Small intestine (tissue), 7 donors: ENCODE measurements at regions not wholly inside any gene's neighbourhood (a gene's known extent, or its start where the extent isn't known, plus 50 kb on each side); places are given as distances from the start of the nearest gene placed in this dataset.

Source experiments
- DNase-seq, 2 donors: peaks; one replicate each; pipeline versions ENCODE4 v3.0.0 to v3.0.0-alpha.2; 2013
- FAIRE-seq: peaks from 2 replicates; lab custom pipeline; 2012; peaks lifted over from hg19 to GRCh38; lab: Jason Lieb, UNC
- H3K27ac ChIP-seq, 3 donors: one replicate each; pipeline ENCODE4 v1.5.1; 2013; ENCODE audit warnings: low read length in 2 of 3, mild to moderate bottlenecking in 2 of 3, control low read depth in 1 of 3, inconsistent platforms in 1 of 3, low read depth in 1 of 3, moderate library complexity in 1 of 3
- H3K27me3 ChIP-seq, 3 donors: one replicate each; pipeline ENCODE4 v1.6.1; 2013; ENCODE audit warnings: low read length in 3 of 3, inconsistent platforms in 1 of 3; ENCODE audit not compliant: control insufficient read depth in 3 of 3, insufficient read depth in 3 of 3
- H3K36me3 ChIP-seq, 3 donors: one replicate each; pipeline ENCODE4 v1.6.1; 2013; ENCODE audit warnings: low read length in 3 of 3, inconsistent platforms in 1 of 3, low read depth in 1 of 3, mild to moderate bottlenecking in 1 of 3, moderate library complexity in 1 of 3; ENCODE audit not compliant: control insufficient read depth in 3 of 3, insufficient read depth in 2 of 3
- H3K4me1 ChIP-seq, 3 donors: one replicate each; pipeline ENCODE4 v1.6.1; 2013; ENCODE audit warnings: low read length in 2 of 3, inconsistent platforms in 1 of 3, low read depth in 1 of 3, mild to moderate bottlenecking in 1 of 3, moderate library complexity in 1 of 3; ENCODE audit not compliant: control insufficient read depth in 3 of 3, insufficient read depth in 2 of 3
- H3K4me3 ChIP-seq, 3 donors: one replicate each; pipeline ENCODE4 v1.5.1; 2013; ENCODE audit warnings: low read length in 3 of 3, control low read depth in 1 of 3, inconsistent platforms in 1 of 3, low read depth in 1 of 3, mild to moderate bottlenecking in 1 of 3, moderate library complexity in 1 of 3
- H3K9me3 ChIP-seq, 2 donors: one replicate each; pipeline ENCODE4 v1.6.1; 2013; ENCODE audit warnings: low read depth in 1 of 2, low read length in 1 of 2; ENCODE audit not compliant: control insufficient read depth in 2 of 2, insufficient read depth in 1 of 2
- WGBS, 3 donors: extraction: QIAGEN DNeasy Blood & Tissue Kit; methylation state at CpG; one replicate each; pipeline ENCODE4 v1.1.7; 2013; 5-methylcytosine and 5-hydroxymethylcytosine counted together
- donor health status: healthy with polysubstance abuse.
- donor health status: control.
- donor health status: control.
- donor health status: Bipolar disorder and iron deficiency.
- donor health status: healthy.

DNA sequence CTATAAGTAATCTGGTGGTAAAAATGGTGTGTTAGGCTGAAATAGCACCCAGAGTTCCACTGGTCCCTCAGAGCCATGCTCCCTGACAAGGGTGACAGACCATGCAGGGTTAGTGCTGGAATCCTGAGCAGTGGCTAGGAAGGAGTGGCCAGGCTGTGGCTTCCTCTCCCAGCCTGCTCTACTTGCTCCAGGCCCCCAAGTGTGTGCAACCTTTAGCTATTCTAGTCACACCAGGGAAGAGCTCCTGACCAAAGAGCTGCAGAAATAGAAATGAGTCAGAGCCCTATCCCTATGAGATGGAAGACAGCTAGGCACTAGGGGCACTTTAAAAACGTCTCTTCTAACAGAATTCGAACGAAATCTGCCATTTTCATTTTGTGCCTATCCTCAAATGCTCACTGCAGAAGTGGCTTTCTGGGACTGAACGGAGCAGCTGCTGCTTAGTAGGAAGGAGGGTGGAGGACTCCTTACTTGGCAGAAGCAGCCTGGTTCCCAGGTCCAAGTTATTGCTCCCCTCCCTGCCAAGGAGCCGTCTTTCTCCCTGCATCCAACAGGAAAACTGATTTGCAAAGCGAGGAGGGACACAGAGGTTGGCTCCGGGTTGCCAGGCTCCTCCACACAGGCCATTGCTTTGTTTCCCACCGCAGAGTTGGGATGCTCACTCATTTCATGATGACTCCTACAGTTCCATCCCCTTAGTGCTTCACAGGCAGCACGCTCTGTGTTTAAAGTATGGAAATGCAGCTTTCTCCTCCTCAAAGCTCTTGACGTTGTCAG is 754.5 kb downstream of the C6orf118 start:
- Histone ChIP-seq H3K27ac (no peak overlapping the region), H3K27me3 (no peaks in the 10 kb centered on the region), H3K36me3 (no peaks in the 10 kb centered on the region), H3K4me3 (no peak overlapping the region), H3K4me1 (no peaks in the 10 kb centered on the region), H3K9me3 (peaks cover 0 to 6% of the 10 kb centered on the region in 2 donors)
- no peak for FAIRE-seq
- no peak for DNase-seq
- WGBS, 3 donors = 70 to 79% (median 71%) methylated on average over 10 of the region's 10 CpGs

DNA sequence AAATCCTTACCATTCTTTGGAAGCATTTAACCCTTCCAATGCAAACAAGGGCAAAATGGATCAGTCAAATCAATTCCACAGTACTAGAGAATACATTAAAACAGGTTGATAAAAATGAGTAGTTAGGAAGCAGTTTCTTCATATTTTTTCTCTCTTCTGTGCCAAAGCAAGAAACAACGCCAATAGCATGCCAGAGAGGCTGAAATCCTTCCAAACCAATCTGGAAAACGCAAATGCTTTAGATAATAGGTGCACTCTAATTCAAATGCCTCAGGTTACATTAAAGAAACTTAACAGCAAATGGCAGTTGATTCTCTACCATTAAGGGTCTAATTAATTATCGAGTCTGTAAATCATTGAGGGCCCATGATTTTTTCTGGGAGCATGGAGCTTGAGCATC is 755.2 kb downstream of the C6orf118 start:
- DNase-seq (no peak), FAIRE-seq (no peak)
- H3K27ac ChIP-seq = no peak overlapping the region
- peaks cover 0 to 6% of the 10 kb centered on the region in 2 donors for H3K9me3 ChIP-seq
- H3K27me3 ChIP-seq = no peaks in the 10 kb centered on the region
- H3K4me3 ChIP-seq = no peak overlapping the region
- 51 to 72% (median 55%) methylated on average over 3 of the region's 3 CpGs for WGBS, 3 donors
- no peaks in the 10 kb centered on the region for H3K4me1 ChIP-seq
- no peaks in the 10 kb centered on the region for H3K36me3 ChIP-seq

DNA sequence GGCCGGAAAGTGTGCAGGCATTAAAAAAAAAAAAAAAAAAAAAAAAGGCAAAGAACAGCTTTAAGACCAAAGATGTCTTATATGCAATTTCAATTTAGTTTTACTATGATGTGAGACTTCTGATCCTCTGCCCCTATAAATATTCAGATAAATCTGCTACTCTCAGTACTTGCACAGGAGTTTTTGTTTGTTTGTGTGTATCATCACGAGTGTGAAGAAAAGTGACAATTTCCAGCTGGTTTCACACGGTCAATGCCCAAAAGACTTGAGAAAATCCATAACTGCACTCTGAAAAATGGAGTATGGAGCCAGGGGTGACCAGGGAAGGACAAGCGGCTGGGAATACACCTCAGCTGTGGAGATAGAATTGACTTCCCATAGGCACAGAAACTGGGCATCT is 757.7 kb downstream of the C6orf118 start:
- DNase-seq = no peak
- peaks cover 0 to 6% of the 10 kb centered on the region in 2 donors for H3K9me3 ChIP-seq
- WGBS, 3 donors = 75 to 84% (median 79%) methylated on average over 4 of the region's 4 CpGs

DNA sequence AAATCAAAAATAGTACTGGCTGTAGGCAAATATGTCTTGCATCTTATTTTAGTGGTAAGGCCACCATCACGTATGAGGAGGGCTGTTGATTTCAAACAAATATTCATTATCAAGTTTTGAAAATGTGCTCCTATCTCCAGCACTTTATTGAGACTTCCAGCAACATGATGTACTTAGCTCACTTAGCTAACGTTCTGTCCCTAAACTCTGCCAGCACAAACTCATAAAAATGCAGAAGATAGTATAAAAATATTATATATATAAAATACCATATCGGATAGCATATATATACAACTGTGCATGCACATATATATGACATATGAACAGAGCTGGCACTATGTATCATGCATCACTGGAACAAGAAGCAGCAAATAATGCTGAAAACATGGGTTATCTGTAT is 762.3 kb downstream of the C6orf118 start:
- WGBS, 3 donors = 70 to 73% (median 72%) methylated on average over 3 of the region's 3 CpGs
- peaks cover 2 to 8% of the 10 kb centered on the region in 2 donors for H3K9me3 ChIP-seq
- H3K4me3 ChIP-seq = no peak overlapping the region
- no peaks in the 10 kb centered on the region for H3K27me3 ChIP-seq
- FAIRE-seq (no peak), DNase-seq (no peak)
- H3K27ac ChIP-seq = no peak overlapping the region
- H3K4me1 ChIP-seq = no peaks in the 10 kb centered on the region
- no peaks in the 10 kb centered on the region for H3K36me3 ChIP-seq

More for the DNA sequence above, 757.7 kb downstream of the C6orf118 start:
- H3K36me3 ChIP-seq = no peaks in the 10 kb centered on the region
- FAIRE-seq = no peak
- no peaks in the 10 kb centered on the region for H3K27me3 ChIP-seq
- no peak overlapping the region for H3K27ac ChIP-seq
- no peaks in the 10 kb centered on the region for H3K4me1 ChIP-seq
- H3K4me3 ChIP-seq = no peak overlapping the region

DNA sequence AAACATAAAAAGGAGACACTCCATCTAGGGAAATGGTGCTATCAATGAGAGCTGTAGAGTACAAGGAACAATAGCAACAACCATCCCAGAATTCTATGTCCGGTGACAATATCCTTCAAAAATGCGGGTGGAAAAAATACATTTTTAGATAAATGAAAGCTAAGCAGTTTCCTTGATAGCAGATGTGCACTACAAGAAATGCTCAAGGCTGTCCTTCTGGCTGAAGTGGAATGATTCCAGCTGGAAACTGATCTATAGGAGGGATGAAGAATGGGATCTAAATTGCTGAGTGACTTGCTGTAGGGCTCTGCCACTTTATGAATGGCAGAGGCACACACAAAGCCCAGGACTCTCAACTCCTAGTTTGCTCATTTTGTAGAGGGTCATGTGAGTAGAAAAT is 763.1 kb downstream of the C6orf118 start:
- Histone ChIP-seq H3K27ac (no peak overlapping the region), H3K4me1 (no peaks in the 10 kb centered on the region), H3K4me3 (no peak overlapping the region), H3K27me3 (no peaks in the 10 kb centered on the region), H3K36me3 (no peaks in the 10 kb centered on the region), H3K9me3 (peaks cover 2 to 8% of the 10 kb centered on the region in 2 donors)
- 87 to 91% (median 90%) methylated on average over 2 of the region's 2 CpGs for WGBS, 3 donors
- no peak for FAIRE-seq
- no peak for DNase-seq

DNA sequence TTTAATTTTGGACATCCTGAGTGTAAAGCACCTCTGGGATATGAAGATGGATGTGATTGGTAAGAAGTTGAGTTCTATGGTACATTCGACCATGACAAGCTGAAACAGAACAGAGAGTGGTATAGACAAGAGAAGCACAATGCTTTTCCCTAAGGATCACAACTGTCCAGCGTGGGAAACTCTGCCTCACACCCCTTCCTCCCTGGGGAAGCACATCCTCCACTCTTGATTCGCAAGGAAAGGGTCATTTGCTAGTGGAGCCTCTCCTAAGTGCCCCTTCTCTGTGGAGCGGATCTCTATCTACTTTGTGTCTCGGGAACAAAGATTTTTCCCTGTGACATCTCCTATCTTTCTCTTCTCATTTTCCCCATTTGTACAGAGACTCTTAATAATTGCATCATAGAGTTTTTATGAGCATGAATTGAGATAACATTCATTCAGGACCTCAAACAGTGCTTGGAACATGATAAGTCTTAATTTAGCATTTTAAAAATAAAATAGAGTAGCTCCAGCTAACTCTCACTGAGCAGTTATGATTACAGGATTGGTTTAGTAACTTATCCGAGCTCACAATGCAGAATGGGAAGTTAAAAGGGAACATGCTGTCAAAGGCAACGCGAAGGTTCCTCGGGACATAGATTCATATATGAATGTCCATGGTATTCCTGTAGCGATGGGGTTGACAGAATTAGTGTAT is 775.2 kb downstream of the C6orf118 start:
- no peak overlapping the region for H3K4me3 ChIP-seq
- H3K36me3 ChIP-seq = no peaks in the 10 kb centered on the region
- peaks cover 0 to 5% of the 10 kb centered on the region in 2 donors for H3K9me3 ChIP-seq
- WGBS, 3 donors = 72 to 81% (median 76%) methylated on average over 10 of the region's 10 CpGs
- DNase-seq (no peak), FAIRE-seq (no peak)
- no peaks in the 10 kb centered on the region for H3K27me3 ChIP-seq
- H3K4me1 ChIP-seq = no peaks in the 10 kb centered on the region
- no peak overlapping the region for H3K27ac ChIP-seq

DNA sequence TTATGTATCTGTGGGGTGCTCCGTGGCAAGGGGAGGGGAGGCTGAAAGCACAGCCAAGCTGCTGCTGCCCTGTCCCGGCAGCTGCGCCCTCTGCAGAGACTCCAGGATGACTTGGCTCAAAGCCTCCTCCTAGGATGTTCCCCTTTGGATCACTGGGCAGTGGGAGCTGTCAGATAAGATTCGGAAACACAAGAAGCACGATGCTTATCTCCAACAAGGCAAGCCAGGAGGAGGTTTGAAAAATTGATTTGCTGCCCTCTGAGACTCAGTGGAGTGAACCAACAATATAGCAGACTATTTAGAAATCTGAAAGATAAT is 776.4 kb downstream of the C6orf118 start:
- no peak for FAIRE-seq
- 21 to 28% (median 24%) methylated on average over 5 of the region's 5 CpGs for WGBS, 3 donors

DNA sequence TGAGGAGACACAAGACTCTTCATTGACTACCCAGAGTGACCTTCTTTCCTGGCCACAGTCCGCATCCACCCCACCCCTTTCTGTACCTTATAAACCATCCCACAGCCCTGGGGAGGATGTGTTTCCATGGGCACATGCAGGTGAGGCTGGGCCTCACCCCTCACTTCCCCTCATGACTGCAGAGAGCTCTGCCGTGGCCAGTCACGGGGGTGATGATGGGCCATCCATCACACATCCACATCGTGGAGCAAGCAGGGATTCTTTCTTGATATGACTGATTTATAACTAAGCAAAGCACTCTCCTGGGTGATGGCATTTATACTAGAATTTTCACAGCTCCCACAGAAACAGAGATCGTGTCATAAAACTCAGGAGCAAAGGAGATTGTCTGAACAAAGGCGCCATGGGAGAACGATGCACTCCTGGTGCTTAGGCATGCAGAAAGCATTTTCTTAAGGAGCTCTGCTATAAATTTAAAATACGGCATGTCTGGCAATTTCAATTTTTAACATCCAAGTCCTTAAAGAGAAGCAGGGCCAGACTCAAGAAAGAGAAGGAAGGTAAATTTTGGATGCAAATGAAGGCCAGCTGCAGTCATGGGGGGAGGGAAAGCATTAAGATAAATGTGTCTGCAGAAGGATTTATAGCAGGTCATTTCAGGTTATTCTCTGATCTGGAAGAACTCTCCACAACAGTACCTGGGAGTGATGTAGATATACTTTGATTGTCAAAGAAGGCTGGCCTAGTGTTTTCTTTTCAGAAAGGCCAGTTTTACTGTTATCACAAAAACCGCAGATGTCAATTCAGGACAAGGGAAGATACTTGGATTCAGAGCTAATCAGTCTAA is 777.0 kb downstream of the C6orf118 start:
- no peak for FAIRE-seq
- no peaks in the 10 kb centered on the region for H3K27me3 ChIP-seq
- H3K27ac ChIP-seq = no peak overlapping the region

More for the DNA sequence above, 776.4 kb downstream of the C6orf118 start:
- Histone ChIP-seq H3K9me3 (peaks cover 0 to 3% of the 10 kb centered on the region in 2 donors), H3K27me3 (no peaks in the 10 kb centered on the region), H3K4me3 (no peak overlapping the region), H3K4me1 (no peaks in the 10 kb centered on the region), H3K36me3 (no peaks in the 10 kb centered on the region), H3K27ac (no peak overlapping the region)
- DNase-seq = no peak

More for the DNA sequence above, 777.0 kb downstream of the C6orf118 start:
- no peak for DNase-seq
- H3K9me3 ChIP-seq = peaks cover 0 to 3% of the 10 kb centered on the region in 2 donors
- no peaks in the 10 kb centered on the region for H3K4me1 ChIP-seq
- no peak overlapping the region for H3K4me3 ChIP-seq
- no peaks in the 10 kb centered on the region for H3K36me3 ChIP-seq
- WGBS, 3 donors = 43 to 52% (median 44%) methylated on average over 9 of the region's 9 CpGs
